SU-DHL-6 (cell line): ENCODE measurements at regions not wholly inside any gene's neighbourhood (a gene's known extent, or its start where the extent isn't known, plus 50 kb on each side); places are given as distances from the start of the nearest gene placed in this dataset.

ENCODE experiments used
- H2AFZ ChIP-seq: fragments of 200-600 bp; sonication (generic); 2 replicates; pipeline ENCODE4 v1.6.1; 2014; ENCODE audit warnings: low read depth, mild to moderate bottlenecking, moderate library complexity, mixed read lengths, antibody characterized with exemption, low read length; ENCODE audit not compliant: severe bottlenecking
- H3F3A ChIP-seq: fragments of 200-600 bp; shearing (Covaris generic); 2 replicates; pipeline ENCODE4 v1.6.0; 2016; ENCODE audit warnings: antibody characterized with exemption, mild to moderate bottlenecking; ENCODE audit not compliant: insufficient read depth
- H3K27ac ChIP-seq: fragments of 200-600 bp; sonication (generic); 2 replicates; pipeline ENCODE4 v1.5.1; 2016; ENCODE audit warnings: low read depth, mild to moderate bottlenecking, low read length, moderate library complexity, mixed read lengths
- H3K27me3 ChIP-seq: fragments of 200-600 bp; sonication (generic), shearing (Covaris generic); 2 replicates; pipeline ENCODE4 v1.6.0; 2014; ENCODE audit warnings: mild to moderate bottlenecking, low read length
- H3K36me3 ChIP-seq: fragments of 200-600 bp; sonication (generic); 2 replicates; pipeline ENCODE4 v1.6.1; 2014; ENCODE audit warnings: mild to moderate bottlenecking, low read length, mixed read lengths
- H3K4me2 ChIP-seq: fragments of 300-600, 200-600 bp; shearing (Covaris generic), sonication (generic); 2 replicates; pipeline ENCODE4 v1.6.0; 2014; ENCODE audit warnings: low read length, low read depth, mild to moderate bottlenecking; ENCODE audit not compliant: poor library complexity, severe bottlenecking
- H3K4me3 ChIP-seq: fragments of 200-600 bp; sonication (generic); 2 replicates; pipeline ENCODE4 v1.5.1; 2014; ENCODE audit warnings: antibody characterized with exemption, low read length, mild to moderate bottlenecking, mixed read lengths; ENCODE audit not compliant: insufficient read depth, poor library complexity, severe bottlenecking
- H3K79me2 ChIP-seq: fragments of 200-600 bp; sonication (generic); 2 replicates; pipeline ENCODE4 v1.6.1; 2014; ENCODE audit warnings: mild to moderate bottlenecking, low read length, moderate library complexity; ENCODE audit not compliant: insufficient read depth
- H3K9ac ChIP-seq: fragments of 200-600 bp; sonication (generic); 2 replicates; pipeline ENCODE4 v1.7.0; 2014; ENCODE audit warnings: mild to moderate bottlenecking, low read length
- H3K9me2 ChIP-seq: fragments of 200-600 bp; sonication (generic); replicated peaks from 2 replicates; pipeline ENCODE4 v1.6.1; 2014; ENCODE audit warnings: low read length; ENCODE audit not compliant: insufficient read depth
- H3K9me3 ChIP-seq: fragments of 200-600 bp; sonication (generic); 2 replicates; pipeline ENCODE4 v1.6.1; 2014; ENCODE audit warnings: low read length, mixed read lengths; ENCODE audit not compliant: insufficient read depth
- H4K20me1 ChIP-seq: fragments of 200-600 bp; sonication (generic); 2 replicates; pipeline ENCODE4 v1.6.1; 2014; ENCODE audit warnings: low read depth, mild to moderate bottlenecking, antibody characterized with exemption, low read length, moderate library complexity, mixed read lengths
- EZH2phosphoT487 ChIP-seq: fragments of 200-600 bp; sonication (generic), shearing (Covaris generic); conservative IDR thresholded peaks from 2 replicates; pipeline ENCODE4 v1.6.1; 2018; ENCODE audit warnings: mild to moderate bottlenecking, antibody characterized with exemption, low read length, moderate library complexity, mixed read lengths
- TF ChIP-seq, protein P1 (sequence below): fragments of 200-600 bp; sonication (generic); IDR thresholded peaks from one replicate; pipeline ENCODE4 v1.5.1; 2017; ENCODE audit warnings: antibody characterized with exemption, mild to moderate bottlenecking, low read length, moderate library complexity; ENCODE audit not compliant: insufficient read depth, poor library complexity, severe bottlenecking

GRCh38 chr4:152074088-152074437, 313.3 kb upstream of the GATB start:
- Histone ChIP-seq H3K27ac (no peak overlapping the region), H2AFZ (no peak overlapping the region), H3K4me3 (no peak overlapping the region), H3K36me3 (no peaks in the 10 kb centered on the region), H3F3A (no peaks in the 10 kb centered on the region), H3K4me2 (no peak overlapping the region), H3K9me2 (no peaks in the 10 kb centered on the region), H3K27me3 (no peaks in the 10 kb centered on the region), H4K20me1 (no peaks in the 10 kb centered on the region), H3K79me2 (no peaks in the 10 kb centered on the region), H3K9me3 (no peaks in the 10 kb centered on the region; the same call in 1 of the 2 replicates), H3K9ac (no peak overlapping the region)
- TF ChIP-seq, protein P1, sequence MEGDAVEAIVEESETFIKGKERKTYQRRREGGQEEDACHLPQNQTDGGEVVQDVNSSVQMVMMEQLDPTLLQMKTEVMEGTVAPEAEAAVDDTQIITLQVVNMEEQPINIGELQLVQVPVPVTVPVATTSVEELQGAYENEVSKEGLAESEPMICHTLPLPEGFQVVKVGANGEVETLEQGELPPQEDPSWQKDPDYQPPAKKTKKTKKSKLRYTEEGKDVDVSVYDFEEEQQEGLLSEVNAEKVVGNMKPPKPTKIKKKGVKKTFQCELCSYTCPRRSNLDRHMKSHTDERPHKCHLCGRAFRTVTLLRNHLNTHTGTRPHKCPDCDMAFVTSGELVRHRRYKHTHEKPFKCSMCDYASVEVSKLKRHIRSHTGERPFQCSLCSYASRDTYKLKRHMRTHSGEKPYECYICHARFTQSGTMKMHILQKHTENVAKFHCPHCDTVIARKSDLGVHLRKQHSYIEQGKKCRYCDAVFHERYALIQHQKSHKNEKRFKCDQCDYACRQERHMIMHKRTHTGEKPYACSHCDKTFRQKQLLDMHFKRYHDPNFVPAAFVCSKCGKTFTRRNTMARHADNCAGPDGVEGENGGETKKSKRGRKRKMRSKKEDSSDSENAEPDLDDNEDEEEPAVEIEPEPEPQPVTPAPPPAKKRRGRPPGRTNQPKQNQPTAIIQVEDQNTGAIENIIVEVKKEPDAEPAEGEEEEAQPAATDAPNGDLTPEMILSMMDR = no peak
- TF ChIP-seq EZH2phosphoT487 = no peak

GRCh38 chr4:152073351-152074087, 312.7 kb upstream of the GATB start:
- TF ChIP-seq EZH2phosphoT487 = no peak
- TF ChIP-seq, protein P1 = no peak
- H3K79me2 ChIP-seq = no peaks in the 10 kb centered on the region
- H3K9me2 ChIP-seq = no peaks in the 10 kb centered on the region
- no peak overlapping the region for H3K4me2 ChIP-seq
- no peaks in the 10 kb centered on the region for H4K20me1 ChIP-seq
- no peak overlapping the region for H3K27ac ChIP-seq
- H3K36me3 ChIP-seq = no peaks in the 10 kb centered on the region
- no peak overlapping the region for H2AFZ ChIP-seq
- no peaks in the 10 kb centered on the region for H3K27me3 ChIP-seq
- no peak overlapping the region for H3K9ac ChIP-seq
- no peaks in the 10 kb centered on the region for H3F3A ChIP-seq
- H3K4me3 ChIP-seq = no peak overlapping the region
- no peaks in the 10 kb centered on the region; the same call in 1 of the 2 replicates for H3K9me3 ChIP-seq

GRCh38 chr4:152072906-152073305, 312.1 kb upstream of the GATB start:
- Histone ChIP-seq H3K4me3 (no peak overlapping the region), H3K9me3 (no peaks in the 10 kb centered on the region; the same call in 1 of the 2 replicates), H3K9ac (no peak overlapping the region), H3K4me2 (no peak overlapping the region), H2AFZ (no peak overlapping the region), H3K27me3 (no peaks in the 10 kb centered on the region), H3K36me3 (no peaks in the 10 kb centered on the region), H3K9me2 (no peaks in the 10 kb centered on the region), H3K79me2 (no peaks in the 10 kb centered on the region), H4K20me1 (no peaks in the 10 kb centered on the region), H3K27ac (no peak overlapping the region), H3F3A (no peaks in the 10 kb centered on the region)
- TF ChIP-seq, protein P1 = no peak
- no peak for TF ChIP-seq EZH2phosphoT487
